Panc1 (cell line): ENCODE measurements at regions not wholly inside any gene's neighbourhood (a gene's known extent, or its start where the extent isn't known, plus 50 kb on each side); places are given as distances from the start of the nearest gene placed in this dataset.
"Not testable (repeated sequence)": the region's sequence is repeated elsewhere in the genome, so short reads cannot be mapped to it uniquely, and the experiment has no call there.

Source experiments
- TCF7L2 ChIP-seq: IDR thresholded peaks from 2 replicates; pipeline ENCODE4 v1.6.1; 2011; ENCODE audit warnings: mild to moderate bottlenecking, low read depth, low read length, inconsistent platforms
- TF ChIP-seq, protein P1 (sequence below): fragments of 450-650 bp; IDR thresholded peaks from 2 replicates; pipeline ENCODE4 v1.5.1; 2017; ENCODE audit warnings: mild to moderate bottlenecking

DNA sequence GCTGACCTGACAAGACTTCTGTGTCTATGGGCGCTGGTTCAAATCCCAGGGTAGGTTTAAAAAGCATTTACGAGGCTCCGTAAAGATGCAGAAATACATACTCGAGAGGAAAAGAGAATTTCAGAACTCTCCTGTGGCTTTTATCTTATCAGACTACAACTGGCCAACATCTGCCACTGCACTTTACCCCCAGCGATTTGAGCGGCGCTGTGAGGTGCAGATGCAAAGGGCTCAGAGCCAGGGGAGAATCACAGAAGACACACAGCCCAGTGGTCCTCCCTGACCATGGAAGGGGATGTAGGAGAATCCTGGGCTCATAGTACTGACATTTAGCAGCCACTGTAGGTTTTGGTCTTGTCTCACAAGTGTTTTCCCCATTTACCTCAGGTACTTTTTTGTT is 307.2 kb upstream of the ZNF722 start:
- TF ChIP-seq, protein P1, sequence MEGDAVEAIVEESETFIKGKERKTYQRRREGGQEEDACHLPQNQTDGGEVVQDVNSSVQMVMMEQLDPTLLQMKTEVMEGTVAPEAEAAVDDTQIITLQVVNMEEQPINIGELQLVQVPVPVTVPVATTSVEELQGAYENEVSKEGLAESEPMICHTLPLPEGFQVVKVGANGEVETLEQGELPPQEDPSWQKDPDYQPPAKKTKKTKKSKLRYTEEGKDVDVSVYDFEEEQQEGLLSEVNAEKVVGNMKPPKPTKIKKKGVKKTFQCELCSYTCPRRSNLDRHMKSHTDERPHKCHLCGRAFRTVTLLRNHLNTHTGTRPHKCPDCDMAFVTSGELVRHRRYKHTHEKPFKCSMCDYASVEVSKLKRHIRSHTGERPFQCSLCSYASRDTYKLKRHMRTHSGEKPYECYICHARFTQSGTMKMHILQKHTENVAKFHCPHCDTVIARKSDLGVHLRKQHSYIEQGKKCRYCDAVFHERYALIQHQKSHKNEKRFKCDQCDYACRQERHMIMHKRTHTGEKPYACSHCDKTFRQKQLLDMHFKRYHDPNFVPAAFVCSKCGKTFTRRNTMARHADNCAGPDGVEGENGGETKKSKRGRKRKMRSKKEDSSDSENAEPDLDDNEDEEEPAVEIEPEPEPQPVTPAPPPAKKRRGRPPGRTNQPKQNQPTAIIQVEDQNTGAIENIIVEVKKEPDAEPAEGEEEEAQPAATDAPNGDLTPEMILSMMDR = not testable (repeated sequence)
- TF ChIP-seq TCF7L2 = not testable (repeated sequence)
